BLaER1 treated with 17β-estradiol and CSF1 and Interleukin-3, amounts not matched to agents 10 nM and 100 nM (cell line): ENCODE measurements at regions not wholly inside any gene's neighbourhood (a gene's known extent, or its start where the extent isn't known, plus 50 kb on each side); places are given as distances from the start of the nearest gene placed in this dataset.

Source experiments
- H3K27ac ChIP-seq, 11 experiments: shearing (Covaris generic); formaldehyde crosslinking; 2 replicates each; pipeline ENCODE4 v1.8.1; 2022
- H3K27me3 ChIP-seq, 11 experiments: shearing (Covaris generic); formaldehyde crosslinking; 2 replicates each; pipeline ENCODE4 v1.8.1; 2022
- H3K36me3 ChIP-seq, 11 experiments: shearing (Covaris generic); formaldehyde crosslinking; 2 replicates each; pipeline ENCODE4 v1.8.1; 2022
- H3K4me1 ChIP-seq, 10 experiments: shearing (Covaris generic); formaldehyde crosslinking; 2 replicates each; pipeline ENCODE4 v1.8.1; 2022
- H3K4me2 ChIP-seq, 11 experiments: shearing (Covaris generic); formaldehyde crosslinking; 2 replicates each; pipeline ENCODE4 v1.8.1; 2022
- H3K4me3 ChIP-seq, 10 experiments: shearing (Covaris generic); formaldehyde crosslinking; 2 replicates each; pipeline ENCODE4 v1.8.1; 2022
- H3K9ac ChIP-seq, 11 experiments: shearing (Covaris generic); formaldehyde crosslinking; 2 replicates each; pipeline ENCODE4 v1.8.1; 2022
- H3K9me3 ChIP-seq, 11 experiments: shearing (Covaris generic); formaldehyde crosslinking; replicated peaks in 1 of 11; 2 replicates each; pipeline ENCODE4 v1.8.1; 2022
- H4K20me1 ChIP-seq, 11 experiments: shearing (Covaris generic); formaldehyde crosslinking; 2 replicates each; pipeline ENCODE4 v1.8.1; 2022
- Cebpa-rat ChIP-seq, 11 experiments: shearing (Covaris generic); IDR thresholded peaks; 2 replicates each; pipeline ENCODE4 v1.8.1; 2022

- Histone ChIP-seq H3K27ac (no peak overlapping the region), H3K9ac (no peak overlapping the region)
- TF ChIP-seq Cebpa-rat (IDR thresholded peaks at IDR 0.05), result no peak
Measured at GRCh38 chr5:152007653-152008335, 83.1 kb upstream of the GLRA1 start.

GRCh38 chr5:152004095-152004494, 79.4 kb upstream of the GLRA1 start:
- Histone ChIP-seq H3K4me3 (no peak overlapping the region), H3K4me1 (no peaks in the 10 kb centered on the region), H3K27ac (no peak overlapping the region), H3K36me3 (no peaks in the 10 kb centered on the region), H3K9me3 (peaks cover 7 to 15% (median 10%) of the 10 kb centered on the region in 11 experiments; a peak in 16 of 22 replicates), H3K9ac (no peak overlapping the region), H4K20me1 (no peaks in the 10 kb centered on the region), H3K4me2 (no peak overlapping the region), H3K27me3 (no peaks in the 10 kb centered on the region)
- no peak for TF ChIP-seq Cebpa-rat (IDR thresholded peaks at IDR 0.05)

More at GRCh38 chr5:152007653-152008335, 83.1 kb upstream of the GLRA1 start:
- Histone ChIP-seq H4K20me1 (no peaks in the 10 kb centered on the region), H3K9me3 (no peaks in the 10 kb centered on the region; a peak in 1 of 22 replicates), H3K36me3 (no peaks in the 10 kb centered on the region), H3K4me1 (no peaks in the 10 kb centered on the region), H3K4me3 (no peak overlapping the region), H3K4me2 (no peak overlapping the region), H3K27me3 (no peaks in the 10 kb centered on the region)
